ENCODE measurements at regions not wholly inside any gene's neighbourhood (a gene's known extent, or its start where the extent isn't known, plus 50 kb on each side); places are given as distances from the start of the nearest gene placed in this dataset.

- TF ChIP-seq GATA3 (IDR thresholded peaks at IDR 0.05; ENCODE audit: low read depth, low read length) (no peak), GATA2 (IDR thresholded peaks at IDR 0.05; ENCODE audit: low read depth, low read length) (no peak)
These were observed 249.4 kb downstream of the MN1 start for GRCh38 chr22:27552176-27552575.

DNA sequence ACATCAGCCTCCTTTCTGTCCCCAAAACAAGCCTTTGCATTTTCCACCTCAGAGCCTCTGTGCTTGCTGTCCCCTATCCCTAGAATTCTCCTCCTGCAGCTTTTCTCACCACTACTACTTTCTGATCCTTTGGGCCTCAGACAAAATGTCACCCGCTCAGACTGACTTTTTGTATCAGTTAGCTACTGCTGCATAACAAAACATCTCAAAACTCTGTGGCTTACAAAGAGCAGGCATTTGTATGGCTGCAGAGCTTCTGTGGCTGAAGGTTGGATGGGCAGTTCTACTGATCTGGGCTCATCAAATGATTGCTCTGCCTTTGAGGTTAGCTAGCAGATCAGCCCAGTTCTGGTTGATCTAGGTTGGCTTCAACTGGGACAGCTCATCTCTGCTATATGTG is 248.7 kb downstream of the MN1 start:
- no peak for TF ChIP-seq GATA3 (IDR thresholded peaks at IDR 0.05; ENCODE audit: low read depth, low read length)
- no peak for TF ChIP-seq GATA2 (IDR thresholded peaks at IDR 0.05; ENCODE audit: low read depth, low read length)

- TF ChIP-seq GATA2 (IDR thresholded peaks at IDR 0.05; ENCODE audit: low read depth, low read length) (no peak), GATA3 (IDR thresholded peaks at IDR 0.05; ENCODE audit: low read depth, low read length) (no peak)
These were observed 247.3 kb downstream of the MN1 start for GRCh38 chr22:27554106-27554811.

DNA sequence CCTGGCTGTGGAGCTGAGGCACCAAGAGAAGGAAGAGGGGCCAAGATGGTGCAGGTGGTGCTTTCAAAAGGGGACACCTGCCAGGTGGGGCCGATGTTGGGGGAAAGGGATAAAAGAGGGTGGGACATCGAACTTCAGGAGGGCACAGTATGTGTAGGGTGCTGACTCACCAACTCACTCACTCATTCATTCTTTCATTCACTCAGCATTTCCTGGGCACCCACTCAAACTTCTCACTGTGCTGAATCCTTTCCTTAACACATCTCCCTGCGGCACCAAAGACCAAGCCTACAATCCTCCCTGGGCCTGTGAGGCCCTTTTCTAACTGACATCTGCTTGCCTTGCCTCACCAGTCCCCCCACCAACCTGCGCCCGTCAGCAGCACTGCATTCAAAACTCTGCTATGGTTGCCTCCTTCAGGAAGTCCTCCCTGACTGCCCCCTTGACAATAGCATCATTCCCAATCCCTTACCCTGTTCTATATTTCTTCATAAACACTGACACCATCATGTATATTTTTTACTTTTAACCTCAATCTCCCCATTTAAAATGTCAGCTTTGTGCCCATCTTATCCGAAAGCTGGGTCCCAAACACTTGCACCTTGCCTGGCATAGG is 246.6 kb downstream of the MN1 start:
- TF ChIP-seq GATA2 (IDR thresholded peaks at IDR 0.05; ENCODE audit: low read depth, low read length) (no peak), GATA3 (IDR thresholded peaks at IDR 0.05; ENCODE audit: low read depth, low read length) (no peak)

- no peak for TF ChIP-seq GATA3 (IDR thresholded peaks at IDR 0.05; ENCODE audit: low read depth, low read length)
- no peak for TF ChIP-seq GATA2 (IDR thresholded peaks at IDR 0.05; ENCODE audit: low read depth, low read length)
These were observed 245.2 kb downstream of the MN1 start for GRCh38 chr22:27556371-27556770.

DNA sequence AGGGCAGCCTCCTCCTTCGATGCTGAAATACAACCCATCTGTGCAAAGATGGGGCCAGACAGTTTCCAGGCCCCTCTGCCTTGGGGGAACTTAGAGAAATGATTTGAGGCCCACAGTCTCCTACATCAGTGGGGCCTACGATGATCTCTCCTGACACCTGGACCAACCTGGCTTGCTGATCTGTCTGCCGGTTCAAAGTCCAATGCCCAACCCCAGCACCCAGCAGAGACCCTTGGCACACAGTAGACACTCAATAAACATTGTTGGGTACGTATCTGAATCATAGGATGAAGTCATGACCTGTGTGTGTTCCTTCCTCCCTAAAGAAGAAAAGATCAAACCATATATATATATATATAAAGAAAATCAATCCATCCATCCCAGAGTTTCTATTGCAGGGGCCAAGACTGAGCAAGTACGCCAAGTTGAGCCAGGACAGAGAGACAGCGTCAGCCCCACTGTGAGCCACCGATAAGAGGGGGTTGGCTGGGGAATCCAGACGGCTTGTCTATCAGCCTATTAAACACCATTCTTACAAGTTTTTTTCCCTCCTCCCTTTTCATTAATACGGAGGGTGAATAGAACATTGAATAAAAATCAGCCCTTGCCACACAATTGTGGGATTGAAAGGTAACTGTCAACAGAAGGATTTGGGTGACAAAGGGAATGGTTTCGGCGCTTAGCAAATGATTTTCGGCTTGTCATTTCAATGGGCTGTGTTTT is 244.1 kb downstream of the MN1 start:
- TF ChIP-seq GATA2 (IDR thresholded peaks at IDR 0.05; ENCODE audit: low read depth, low read length): no peak
- no peak for TF ChIP-seq GATA3 (IDR thresholded peaks at IDR 0.05; ENCODE audit: low read depth, low read length)

- no peak for TF ChIP-seq GATA2 (IDR thresholded peaks at IDR 0.05; ENCODE audit: low read depth, low read length)
These were observed 242.7 kb downstream of the MN1 start for GRCh38 chr22:27558658-27559371.

- TF ChIP-seq GATA2 (IDR thresholded peaks at IDR 0.05; ENCODE audit: low read depth, low read length) (no peak), GATA3 (IDR thresholded peaks at IDR 0.05; ENCODE audit: low read depth, low read length) (no peak)
These were observed 240.8 kb downstream of the MN1 start for GRCh38 chr22:27560781-27561180.

GRCh38 chr22:27561286-27561904 is 240.2 kb downstream of the MN1 start:
- TF ChIP-seq GATA3 (IDR thresholded peaks at IDR 0.05; ENCODE audit: low read depth, low read length) (no peak), GATA2 (IDR thresholded peaks at IDR 0.05; ENCODE audit: low read depth, low read length) (no peak)

- no peak for TF ChIP-seq GATA2 (IDR thresholded peaks at IDR 0.05; ENCODE audit: low read depth, low read length)
- no peak for TF ChIP-seq GATA3 (IDR thresholded peaks at IDR 0.05; ENCODE audit: low read depth, low read length)
These were observed 236.8 kb downstream of the MN1 start for GRCh38 chr22:27564806-27565205.

GRCh38 chr22:27566602-27567001 is 235.0 kb downstream of the MN1 start:
- no peak for TF ChIP-seq GATA2 (IDR thresholded peaks at IDR 0.05; ENCODE audit: low read depth, low read length)
- no peak for TF ChIP-seq GATA3 (IDR thresholded peaks at IDR 0.05; ENCODE audit: low read depth, low read length)

DNA sequence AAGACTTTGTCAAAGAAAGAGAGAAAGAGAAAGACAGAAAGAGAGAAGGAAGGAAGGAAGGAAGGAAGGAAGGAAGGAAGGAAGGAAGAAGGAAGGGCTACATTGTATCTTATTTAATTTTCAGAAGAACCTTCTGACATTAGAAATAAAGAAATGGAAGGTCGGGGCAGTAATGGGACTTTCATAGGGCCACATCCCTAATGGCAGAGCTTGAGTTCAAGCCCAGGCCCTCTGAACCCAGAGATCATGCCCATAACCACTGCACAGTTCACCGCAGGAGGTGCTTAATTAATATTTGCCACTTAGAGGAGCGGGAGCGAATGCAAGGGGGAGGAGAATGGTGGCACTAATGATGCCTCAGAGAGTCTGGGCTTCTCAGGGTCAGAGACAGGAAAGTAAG is 233.3 kb downstream of the MN1 start:
- TF ChIP-seq GATA3 (IDR thresholded peaks at IDR 0.05; ENCODE audit: low read depth, low read length) (no peak), GATA2 (IDR thresholded peaks at IDR 0.05; ENCODE audit: low read depth, low read length) (no peak)

DNA sequence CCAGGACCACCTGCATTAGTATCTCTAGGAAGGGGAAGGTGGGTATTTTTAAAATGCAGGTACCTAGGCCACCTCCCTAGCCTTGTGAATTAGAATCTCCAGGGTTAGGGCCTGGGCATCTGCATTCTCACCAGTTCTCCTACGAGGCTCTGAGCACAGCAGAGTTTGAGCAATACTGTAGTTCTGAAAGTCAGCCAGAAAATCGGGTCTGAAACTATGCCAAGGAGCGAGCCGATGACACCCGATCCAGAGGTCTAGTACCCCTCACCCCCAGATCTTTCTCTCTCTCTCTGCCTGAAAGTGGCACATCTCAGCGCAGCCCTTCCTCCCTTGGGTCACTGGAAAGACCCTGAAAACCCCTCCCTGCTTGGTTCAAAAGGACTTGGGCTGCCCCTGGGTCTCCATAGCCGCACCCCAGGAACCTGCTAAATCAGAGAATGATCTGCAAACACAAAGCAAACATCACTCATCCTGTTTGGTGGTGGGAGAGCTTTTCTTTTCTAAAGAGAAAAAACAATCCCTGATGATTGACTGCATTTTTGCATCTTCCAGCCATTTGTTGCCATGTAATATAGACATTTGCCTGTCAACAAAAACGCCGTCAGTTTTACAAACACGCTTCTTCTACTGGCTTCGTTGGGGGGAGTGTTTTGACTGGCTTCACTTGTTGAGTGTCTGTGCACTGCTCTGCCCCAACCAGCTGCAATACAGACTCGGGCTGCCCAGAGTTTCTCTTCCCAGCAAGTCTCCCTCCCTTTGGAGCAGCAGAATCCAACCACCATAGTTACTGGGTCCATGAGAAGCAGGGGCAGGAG is 229.9 kb downstream of the MN1 start:
- TF ChIP-seq GATA3 (IDR thresholded peaks at IDR 0.05; ENCODE audit: low read depth, low read length): no peak
- TF ChIP-seq GATA2 (IDR thresholded peaks at IDR 0.05; ENCODE audit: low read depth, low read length): no peak
